ENCODE measurements at regions not wholly inside any gene's neighbourhood (a gene's known extent, or its start where the extent isn't known, plus 50 kb on each side); places are given as distances from the start of the nearest gene placed in this dataset.

DNA sequence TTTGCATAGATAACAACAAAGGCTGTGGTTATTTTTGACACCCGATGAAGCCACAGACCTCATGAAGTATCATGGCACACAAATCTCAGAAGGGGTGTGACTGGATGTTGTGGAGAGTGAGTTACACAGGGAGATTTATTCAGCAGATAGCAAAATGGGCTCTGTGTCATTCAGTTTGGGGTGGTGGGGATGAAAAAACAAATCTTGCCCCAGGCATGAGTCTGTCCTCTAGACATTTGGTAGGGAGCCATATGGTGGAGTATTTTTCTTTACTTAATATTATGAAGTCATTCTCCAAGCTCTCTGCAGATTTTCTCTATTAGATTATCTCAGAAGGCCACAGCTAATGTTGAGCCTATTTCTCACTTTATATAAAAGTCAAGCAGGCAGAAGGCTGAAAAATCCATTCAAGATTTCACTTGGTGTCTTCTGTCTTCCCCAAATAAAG, 277.1 kb upstream of the TENM3 start:
- DNase-seq = peak in 1 of 2 donors; percentile 13
- H2AK5ac ChIP-seq (ENCODE audit: low read length) = no peak overlapping the region
- H3K14ac ChIP-seq (ENCODE audit: low read length) = no peak overlapping the region
- H2BK5ac ChIP-seq (ENCODE audit: low read depth, low read length, poor library complexity) = no peak overlapping the region
- H3K9ac ChIP-seq (ENCODE audit: low read length) = no peak overlapping the region
- WGBS (ENCODE audit: extremely low coverage, insufficient coverage, insufficient read length) = no CpG with 5 or more reads among the region's 1 CpG
- H3K4me3 ChIP-seq (ENCODE audit: low read depth, low read length) = no peak overlapping the region
- H3K79me1 ChIP-seq (ENCODE audit: low read length) = no peaks in the 10 kb centered on the region
- H3K18ac ChIP-seq (ENCODE audit: low read length) = no peak overlapping the region
- no peak overlapping the region for H4K91ac ChIP-seq (ENCODE audit: low read depth, low read length)
- no peak overlapping the region for H3K4me2 ChIP-seq (ENCODE audit: low read length)
- H4K8ac ChIP-seq (ENCODE audit: low read depth, low read length) = no peak overlapping the region
- no peak overlapping the region for H3K23ac ChIP-seq (ENCODE audit: low read length)
- no peaks in the 10 kb centered on the region for H3K27me3 ChIP-seq (ENCODE audit: insufficient read depth, low read length)
- no peak overlapping the region for H2AFZ ChIP-seq (ENCODE audit: insufficient read depth, low read length, poor library complexity)
- no peak overlapping the region for H4K12ac ChIP-seq (ENCODE audit: low read depth, low read length)
- no peak overlapping the region for H2BK120ac ChIP-seq (ENCODE audit: insufficient read depth, low read length, poor library complexity)
- no peak overlapping the region for H2BK12ac ChIP-seq (ENCODE audit: low read length)
- H3K4ac ChIP-seq (ENCODE audit: low read depth, low read length) = no peak overlapping the region
- no peaks in the 10 kb centered on the region for H3K36me3 ChIP-seq (ENCODE audit: control insufficient read depth in 1 of 2, insufficient read depth in 2 of 2, low read length in 2 of 2)
- no peaks in the 10 kb centered on the region for H3K4me1 ChIP-seq (ENCODE audit: control insufficient read depth in 1 of 2, insufficient read depth in 2 of 2, low read length in 2 of 2)
- H3K79me2 ChIP-seq (ENCODE audit: control insufficient read depth, insufficient read depth, low read length, poor library complexity) = no peaks in the 10 kb centered on the region
- no peaks in the 10 kb centered on the region for H3K9me3 ChIP-seq (ENCODE audit: insufficient read depth, low read depth, low read length)
- no peak overlapping the region for H3K27ac ChIP-seq (ENCODE audit: low read depth, low read length)

DNA sequence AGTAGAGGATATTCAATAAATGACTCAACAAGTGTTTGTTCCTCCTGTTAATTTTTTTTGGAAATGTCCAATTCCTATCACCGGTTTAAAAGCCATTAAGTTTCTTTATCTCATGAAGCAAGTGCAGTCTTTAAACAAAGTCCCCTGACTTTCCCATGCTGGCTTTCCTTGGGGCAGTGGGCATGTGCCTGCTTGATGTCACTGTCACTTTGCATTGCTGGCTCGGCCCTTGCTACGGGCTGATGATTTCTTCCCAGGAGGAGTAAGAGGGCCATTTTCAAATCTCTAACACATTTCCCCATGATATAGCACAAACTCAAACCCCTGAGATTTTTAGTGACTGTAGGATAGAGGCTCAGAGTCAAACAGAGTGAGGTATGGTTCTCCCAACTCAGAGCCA, 275.8 kb upstream of the TENM3 start:
- Histone ChIP-seq H2BK5ac (ENCODE audit: low read depth, low read length, poor library complexity) (no peak overlapping the region), H3K18ac (ENCODE audit: low read length) (no peak overlapping the region), H3K27ac (ENCODE audit: low read depth, low read length) (no peak overlapping the region), H4K12ac (ENCODE audit: low read depth, low read length) (no peak overlapping the region), H2BK120ac (ENCODE audit: insufficient read depth, low read length, poor library complexity) (no peak overlapping the region), H3K14ac (ENCODE audit: low read length) (no peak overlapping the region), H3K4me1 (ENCODE audit: control insufficient read depth in 1 of 2, insufficient read depth in 2 of 2, low read length in 2 of 2) (no peaks in the 10 kb centered on the region), H3K9me3 (ENCODE audit: insufficient read depth, low read depth, low read length) (no peaks in the 10 kb centered on the region), H2AFZ (ENCODE audit: insufficient read depth, low read length, poor library complexity) (no peak overlapping the region), H3K23ac (ENCODE audit: low read length) (no peak overlapping the region), H3K4ac (ENCODE audit: low read depth, low read length) (no peak overlapping the region), H3K36me3 (ENCODE audit: control insufficient read depth in 1 of 2, insufficient read depth in 2 of 2, low read length in 2 of 2) (no peaks in the 10 kb centered on the region), H3K79me1 (ENCODE audit: low read length) (no peaks in the 10 kb centered on the region), H2AK5ac (ENCODE audit: low read length) (no peak overlapping the region), H3K4me2 (ENCODE audit: low read length) (no peak overlapping the region), H2BK12ac (ENCODE audit: low read length) (no peak overlapping the region), H3K4me3 (ENCODE audit: low read depth, low read length) (no peak overlapping the region), H4K91ac (ENCODE audit: low read depth, low read length) (no peak overlapping the region), H3K9ac (ENCODE audit: low read length) (no peak overlapping the region), H3K27me3 (ENCODE audit: insufficient read depth, low read length) (no peaks in the 10 kb centered on the region), H4K8ac (ENCODE audit: low read depth, low read length) (no peak overlapping the region), H3K79me2 (ENCODE audit: control insufficient read depth, insufficient read depth, low read length, poor library complexity) (no peaks in the 10 kb centered on the region)
- DNase-seq = no peak
- WGBS (ENCODE audit: extremely low coverage, insufficient coverage, insufficient read length) = no CpG with 5 or more reads among the region's 3 CpGs

DNA sequence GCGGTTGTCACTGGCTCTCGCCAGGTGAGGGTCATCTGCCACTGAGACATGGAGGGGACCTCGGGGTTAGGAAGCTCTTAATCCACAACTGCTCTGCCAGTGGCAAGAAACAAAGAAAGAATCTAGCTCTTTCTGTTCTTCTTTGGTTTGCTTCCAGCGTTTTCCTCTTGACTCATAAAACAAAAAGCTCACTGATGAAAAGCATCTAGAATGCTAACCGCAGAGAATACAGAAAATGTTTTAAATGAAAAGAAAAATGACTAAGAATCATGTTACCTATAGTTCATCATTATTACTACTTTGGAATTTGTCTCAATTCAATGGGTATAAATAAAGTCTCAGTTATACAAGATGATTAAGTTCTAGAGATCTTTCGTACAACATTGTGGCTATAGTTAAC, 274.8 kb upstream of the TENM3 start:
- Histone ChIP-seq H3K14ac (ENCODE audit: low read length) (no peak overlapping the region), H3K4me3 (ENCODE audit: low read depth, low read length) (no peak overlapping the region), H4K12ac (ENCODE audit: low read depth, low read length) (no peak overlapping the region), H3K18ac (ENCODE audit: low read length) (no peak overlapping the region), H3K4me1 (ENCODE audit: control insufficient read depth in 1 of 2, insufficient read depth in 2 of 2, low read length in 2 of 2) (no peaks in the 10 kb centered on the region), H3K36me3 (ENCODE audit: control insufficient read depth in 1 of 2, insufficient read depth in 2 of 2, low read length in 2 of 2) (no peaks in the 10 kb centered on the region), H3K4ac (ENCODE audit: low read depth, low read length) (no peak overlapping the region), H3K9me3 (ENCODE audit: insufficient read depth, low read depth, low read length) (no peaks in the 10 kb centered on the region), H2BK12ac (ENCODE audit: low read length) (no peak overlapping the region), H3K79me2 (ENCODE audit: control insufficient read depth, insufficient read depth, low read length, poor library complexity) (no peaks in the 10 kb centered on the region), H3K27ac (ENCODE audit: low read depth, low read length) (no peak overlapping the region), H2BK5ac (ENCODE audit: low read depth, low read length, poor library complexity) (no peak overlapping the region), H3K27me3 (ENCODE audit: insufficient read depth, low read length) (no peaks in the 10 kb centered on the region), H3K23ac (ENCODE audit: low read length) (no peak overlapping the region), H3K4me2 (ENCODE audit: low read length) (no peak overlapping the region), H2AK5ac (ENCODE audit: low read length) (no peak overlapping the region), H2BK120ac (ENCODE audit: insufficient read depth, low read length, poor library complexity) (no peak overlapping the region), H2AFZ (ENCODE audit: insufficient read depth, low read length, poor library complexity) (no peak overlapping the region), H4K91ac (ENCODE audit: low read depth, low read length) (no peak overlapping the region), H3K79me1 (ENCODE audit: low read length) (no peaks in the 10 kb centered on the region), H4K8ac (ENCODE audit: low read depth, low read length) (no peak overlapping the region), H3K9ac (ENCODE audit: low read length) (no peak overlapping the region)
- WGBS (ENCODE audit: extremely low coverage, insufficient coverage, insufficient read length) = no CpG with 5 or more reads among the region's 6 CpGs
- DNase-seq = peak in 1 of 2 donors; percentile 73

DNA sequence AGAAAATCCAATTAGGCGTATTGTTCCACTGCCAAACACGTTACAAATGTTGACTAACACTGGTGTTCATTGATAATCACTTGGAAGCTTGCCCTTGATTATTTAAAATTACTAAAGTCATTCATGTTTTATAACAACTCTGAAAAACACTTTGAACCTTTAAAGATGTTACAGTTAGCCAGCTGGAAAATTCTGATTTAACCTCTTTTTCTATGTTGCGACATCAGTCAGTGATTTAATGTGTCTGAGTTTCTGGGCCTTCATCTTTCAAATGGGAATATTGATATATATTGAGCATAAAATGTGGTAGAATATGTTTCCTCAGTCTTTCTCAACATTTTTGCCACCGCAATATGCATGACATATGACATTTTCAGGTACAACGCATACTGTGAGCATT, 274.1 kb upstream of the TENM3 start:
- Histone ChIP-seq H2AK5ac (ENCODE audit: low read length) (no peak overlapping the region), H3K27ac (ENCODE audit: low read depth, low read length) (no peak overlapping the region), H3K4me1 (ENCODE audit: control insufficient read depth in 1 of 2, insufficient read depth in 2 of 2, low read length in 2 of 2) (no peaks in the 10 kb centered on the region), H3K18ac (ENCODE audit: low read length) (no peak overlapping the region), H3K23ac (ENCODE audit: low read length) (no peak overlapping the region), H3K79me2 (ENCODE audit: control insufficient read depth, insufficient read depth, low read length, poor library complexity) (no peaks in the 10 kb centered on the region), H2BK12ac (ENCODE audit: low read length) (no peak overlapping the region), H3K4me3 (ENCODE audit: low read depth, low read length) (no peak overlapping the region), H2BK120ac (ENCODE audit: insufficient read depth, low read length, poor library complexity) (no peak overlapping the region), H3K27me3 (ENCODE audit: insufficient read depth, low read length) (no peaks in the 10 kb centered on the region), H3K4me2 (ENCODE audit: low read length) (no peak overlapping the region), H3K4ac (ENCODE audit: low read depth, low read length) (no peak overlapping the region), H3K9ac (ENCODE audit: low read length) (no peak overlapping the region), H4K12ac (ENCODE audit: low read depth, low read length) (no peak overlapping the region), H3K9me3 (ENCODE audit: insufficient read depth, low read depth, low read length) (peaks cover 4% of the 10 kb centered on the region), H3K36me3 (ENCODE audit: control insufficient read depth in 1 of 2, insufficient read depth in 2 of 2, low read length in 2 of 2) (no peaks in the 10 kb centered on the region), H4K8ac (ENCODE audit: low read depth, low read length) (no peak overlapping the region), H2AFZ (ENCODE audit: insufficient read depth, low read length, poor library complexity) (no peak overlapping the region), H2BK5ac (ENCODE audit: low read depth, low read length, poor library complexity) (no peak overlapping the region), H3K14ac (ENCODE audit: low read length) (no peak overlapping the region), H3K79me1 (ENCODE audit: low read length) (no peaks in the 10 kb centered on the region), H4K91ac (ENCODE audit: low read depth, low read length) (no peak overlapping the region)
- no CpG with 5 or more reads among the region's 5 CpGs for WGBS (ENCODE audit: extremely low coverage, insufficient coverage, insufficient read length)
- no peak for DNase-seq
